Adrenal gland (tissue), 5 donors: ENCODE measurements at regions not wholly inside any gene's neighbourhood (a gene's known extent, or its start where the extent isn't known, plus 50 kb on each side); places are given as distances from the start of the nearest gene placed in this dataset.

Experiments
- POLR2A ChIP-seq, 2 donors: fragments of 450-650 bp; IDR thresholded peaks; one replicate each; pipeline ENCODE4 v1.6.1; 2017; ENCODE audit warnings: antibody characterized with exemption in 2 of 2, mild to moderate bottlenecking in 2 of 2, moderate library complexity in 1 of 2
- TF ChIP-seq, protein P1 (sequence below), 6 experiments: fragments of 450-650 bp in 4 of 6; fragments of 200-600 bp in 2 of 6; sonication (generic) in 1 of 6; IDR thresholded peaks; 1 replicate in 5 of 6; 2 replicates in 1 of 6; pipeline versions ENCODE4 v1.5.1 to v1.8.0; 2016 to 2021; ENCODE audit warnings: antibody characterized with exemption in 6 of 6, mild to moderate bottlenecking in 2 of 6, moderate library complexity in 1 of 6
- donor health status: DM: no; HTN: no; CAD: no.

DNA sequence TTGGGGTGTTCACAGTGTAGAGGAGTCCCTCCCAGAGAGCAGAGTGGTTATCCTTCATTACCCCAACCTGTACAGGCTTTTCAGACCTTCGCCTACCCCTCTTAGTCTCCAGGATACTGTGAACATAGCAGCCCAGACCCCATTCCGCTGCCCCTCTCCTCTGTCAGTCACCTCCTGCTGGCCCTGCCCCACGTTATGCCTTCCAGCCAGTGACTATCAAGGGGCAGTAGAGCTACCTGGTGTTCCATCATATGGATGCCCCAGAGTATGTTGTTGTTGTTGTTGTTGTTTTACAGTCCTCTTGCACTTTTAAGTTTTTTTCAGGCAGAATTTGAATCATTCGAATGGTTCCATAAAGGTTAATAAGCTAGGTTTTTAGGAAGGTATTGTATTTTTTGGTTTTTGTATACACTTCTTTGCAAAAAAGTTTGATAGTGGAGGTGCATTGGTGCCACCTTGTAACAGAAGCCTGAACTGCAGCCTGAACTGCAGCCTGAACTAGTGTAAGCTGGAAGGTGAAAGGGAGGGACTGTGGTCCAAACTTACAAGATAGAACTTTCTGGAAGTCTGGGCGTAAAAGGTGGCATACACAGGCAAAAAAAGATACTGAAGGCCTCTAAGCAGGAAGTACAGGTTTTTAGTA, 101.4 kb upstream of the RAB40AL start:
- TF ChIP-seq, protein P1, sequence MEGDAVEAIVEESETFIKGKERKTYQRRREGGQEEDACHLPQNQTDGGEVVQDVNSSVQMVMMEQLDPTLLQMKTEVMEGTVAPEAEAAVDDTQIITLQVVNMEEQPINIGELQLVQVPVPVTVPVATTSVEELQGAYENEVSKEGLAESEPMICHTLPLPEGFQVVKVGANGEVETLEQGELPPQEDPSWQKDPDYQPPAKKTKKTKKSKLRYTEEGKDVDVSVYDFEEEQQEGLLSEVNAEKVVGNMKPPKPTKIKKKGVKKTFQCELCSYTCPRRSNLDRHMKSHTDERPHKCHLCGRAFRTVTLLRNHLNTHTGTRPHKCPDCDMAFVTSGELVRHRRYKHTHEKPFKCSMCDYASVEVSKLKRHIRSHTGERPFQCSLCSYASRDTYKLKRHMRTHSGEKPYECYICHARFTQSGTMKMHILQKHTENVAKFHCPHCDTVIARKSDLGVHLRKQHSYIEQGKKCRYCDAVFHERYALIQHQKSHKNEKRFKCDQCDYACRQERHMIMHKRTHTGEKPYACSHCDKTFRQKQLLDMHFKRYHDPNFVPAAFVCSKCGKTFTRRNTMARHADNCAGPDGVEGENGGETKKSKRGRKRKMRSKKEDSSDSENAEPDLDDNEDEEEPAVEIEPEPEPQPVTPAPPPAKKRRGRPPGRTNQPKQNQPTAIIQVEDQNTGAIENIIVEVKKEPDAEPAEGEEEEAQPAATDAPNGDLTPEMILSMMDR (IDR thresholded peaks at IDR 0.05), result peak; percentile 23 to 48 (median 36)
- TF ChIP-seq POLR2A (IDR thresholded peaks at IDR 0.05), result no peak
